H1 (cell line): ENCODE measurements at regions not wholly inside any gene's neighbourhood (a gene's known extent, or its start where the extent isn't known, plus 50 kb on each side); places are given as distances from the start of the nearest gene placed in this dataset.

Source experiments
- CTCF ChIA-PET: fragments of 300-600 bp; sonication (Branson Sonifier 250); formaldehyde crosslinking; loops from one replicate; lab custom pipeline; 2021; ENCODE audit not compliant: partially characterized antibody; lab: Charles Lee
- POLR2A ChIA-PET: fragments of 300-600 bp; sonication (Branson Sonifier 250); formaldehyde crosslinking; loops from one replicate; lab custom pipeline; 2021; ENCODE audit warnings: inconsistent platforms; ENCODE audit not compliant: partially characterized antibody; lab: Charles Lee
- DNase-seq, 2 experiments: peaks; one replicate each; pipeline versions ENCODE4 v3.0.0 to v3.0.0-alpha.2; 2010 to 2022; ENCODE audit warnings: low spot score in 2 of 2, low read depth in 1 of 2, mixed read lengths in 1 of 2
- FAIRE-seq: peaks from 2 replicates; lab custom pipeline; 2011; peaks lifted over from hg19 to GRCh38; lab: Jason Lieb, UNC
- H2AFZ ChIP-seq: 2 replicates; pipeline ENCODE4 v1.8.1; 2012; ENCODE audit warnings: low read length, inconsistent platforms
- H2AK5ac ChIP-seq: 2 replicates; pipeline ENCODE4 v1.6.1; 2013; ENCODE audit warnings: low read depth, low read length
- H2BK120ac ChIP-seq: replicated peaks from 2 replicates; pipeline ENCODE3; 2013; ENCODE audit warnings: low read depth, low read length, inconsistent platforms
- H2BK12ac ChIP-seq: 2 replicates; pipeline ENCODE4 v1.6.1; 2013; ENCODE audit warnings: low read depth, low read length
- H2BK15ac ChIP-seq: 2 replicates; pipeline ENCODE4 v1.6.1; 2013; ENCODE audit warnings: low read length
- H2BK20ac ChIP-seq: 2 replicates; pipeline ENCODE4 v1.6.1; 2013; ENCODE audit warnings: low read length
- H2BK5ac ChIP-seq: 2 replicates; pipeline ENCODE4 v1.6.1; 2013; ENCODE audit warnings: low read depth, low read length
- H3K14ac ChIP-seq: 2 replicates; pipeline ENCODE4 v1.6.1; 2013; ENCODE audit warnings: inconsistent platforms; ENCODE audit not compliant: insufficient read length
- H3K18ac ChIP-seq: 2 replicates; pipeline ENCODE4 v1.6.1; 2013; ENCODE audit warnings: low read length; ENCODE audit errors: extremely low read depth
- H3K23ac ChIP-seq: 2 replicates; pipeline ENCODE4 v1.6.1; 2013; ENCODE audit warnings: inconsistent platforms; ENCODE audit not compliant: insufficient read length
- H3K23me2 ChIP-seq: 2 replicates; pipeline ENCODE4 v1.6.1; 2013; ENCODE audit warnings: low read depth, low read length
- H3K27ac ChIP-seq: 2 replicates; pipeline ENCODE4 v1.6.1; 2011; ENCODE audit warnings: low read depth, low read length, inconsistent platforms
- H3K27me3 ChIP-seq, 4 experiments: replicated peaks in 1 of 4; 1 replicate in 1 of 4; 2 replicates in 3 of 4; pipeline versions ENCODE4 v1.6.1 to v1.8.1; 2011 to 2013; ENCODE audit warnings: low read length in 3 of 4, mild to moderate bottlenecking in 3 of 4, inconsistent platforms in 2 of 4, mixed read lengths in 2 of 4, moderate library complexity in 1 of 4; ENCODE audit not compliant: control insufficient read depth in 3 of 4, insufficient read depth in 3 of 4; ENCODE audit errors: extremely low read depth in 1 of 4
- H3K36me3 ChIP-seq, 4 experiments: 2 replicates each; pipeline versions ENCODE4 v1.6.1 to v1.8.1; 2011 to 2013; ENCODE audit warnings: mild to moderate bottlenecking in 4 of 4, low read length in 3 of 4, moderate library complexity in 2 of 4, control low read depth in 1 of 4, inconsistent platforms in 1 of 4; ENCODE audit not compliant: insufficient read depth in 4 of 4, control insufficient read depth in 2 of 4
- H3K4ac ChIP-seq: replicated peaks from 2 replicates; pipeline ENCODE3; 2013; ENCODE audit warnings: low read length, low read depth, mixed read lengths, inconsistent platforms; ENCODE audit not compliant: insufficient read length
- H3K4me1 ChIP-seq, 4 experiments: replicated peaks in 1 of 4; 1 replicate in 1 of 4; 2 replicates in 3 of 4; pipeline versions ENCODE4 v1.6.1 to v1.8.1; 2011 to 2013; ENCODE audit warnings: low read length in 3 of 4, inconsistent platforms in 2 of 4, mixed read lengths in 1 of 4; ENCODE audit not compliant: insufficient read depth in 4 of 4, control insufficient read depth in 3 of 4
- H3K4me2 ChIP-seq, 2 experiments: 2 replicates each; pipeline versions ENCODE4 v1.6.1 to v1.8.1; 2011 to 2013; ENCODE audit warnings: low read depth in 2 of 2, low read length in 2 of 2, control low read depth in 1 of 2, inconsistent platforms in 1 of 2, mild to moderate bottlenecking in 1 of 2; ENCODE audit not compliant: insufficient read depth in 1 of 2
- H3K4me3 ChIP-seq, 4 experiments: fragments of 200-600, 300-600 bp in 1 of 4; sonication (generic), shearing (Covaris generic), sonication (Bioruptor Twin) in 1 of 4; 2 replicates each; pipeline versions ENCODE4 v1.5.1 to v1.8.1; 2011 to 2016; ENCODE audit warnings: low read length in 4 of 4, low read depth in 3 of 4, control low read depth in 2 of 4, inconsistent platforms in 2 of 4, mild to moderate bottlenecking in 2 of 4, mixed read lengths in 1 of 4, moderate library complexity in 1 of 4; ENCODE audit not compliant: insufficient read depth in 2 of 4; ENCODE audit errors: extremely low read depth in 1 of 4
- H3K56ac ChIP-seq: replicated peaks from 2 replicates; pipeline ENCODE3; 2013; ENCODE audit warnings: low read depth, mild to moderate bottlenecking, mixed read lengths, low read length, inconsistent platforms; ENCODE audit not compliant: insufficient read length
- H3K79me1 ChIP-seq: 2 replicates; pipeline ENCODE4 v1.6.1; 2013; ENCODE audit warnings: low read depth, low read length, control low read depth
- H3K79me2 ChIP-seq, 2 experiments: 2 replicates each; pipeline versions ENCODE4 v1.6.1 to v1.8.1; 2012 to 2013; ENCODE audit warnings: low read length in 2 of 2, mild to moderate bottlenecking in 2 of 2, inconsistent platforms in 1 of 2; ENCODE audit not compliant: insufficient read depth in 2 of 2, control insufficient read depth in 1 of 2
- H3K9ac ChIP-seq, 4 experiments: replicated peaks in 1 of 4; 1 replicate in 1 of 4; 2 replicates in 3 of 4; pipeline versions ENCODE4 v1.6.1 to v1.8.1; 2011 to 2013; ENCODE audit warnings: low read depth in 3 of 4, low read length in 3 of 4, control low read depth in 2 of 4, mild to moderate bottlenecking in 2 of 4, moderate library complexity in 2 of 4, inconsistent platforms in 1 of 4; ENCODE audit errors: extremely low read depth in 1 of 4
- H3K9me3 ChIP-seq, 2 experiments: 2 replicates each; pipeline versions ENCODE4 v1.6.1 to v1.8.1; 2012 to 2013; ENCODE audit warnings: mild to moderate bottlenecking in 2 of 2, moderate library complexity in 2 of 2, control low read depth in 1 of 2, inconsistent platforms in 1 of 2, low read depth in 1 of 2, low read length in 1 of 2, mixed read lengths in 1 of 2; ENCODE audit not compliant: insufficient read depth in 2 of 2
- H4K20me1 ChIP-seq, 2 experiments: replicated peaks in 1 of 2; 2 replicates each; pipeline versions ENCODE3 to v1.8.1; 2011 to 2013; ENCODE audit warnings: inconsistent platforms in 2 of 2, low read length in 2 of 2, mild to moderate bottlenecking in 1 of 2; ENCODE audit not compliant: insufficient read depth in 2 of 2, control insufficient read depth in 1 of 2
- H4K5ac ChIP-seq: 2 replicates; pipeline ENCODE4 v1.6.1; 2013; ENCODE audit warnings: low read length, low read depth, mixed read lengths, inconsistent platforms; ENCODE audit not compliant: insufficient read length
- H4K8ac ChIP-seq: 2 replicates; pipeline ENCODE4 v1.8.0; 2013; ENCODE audit warnings: mild to moderate bottlenecking, moderate library complexity, low read length, inconsistent platforms; ENCODE audit not compliant: insufficient read depth; ENCODE audit errors: extremely low read depth
- H4K91ac ChIP-seq: replicated peaks from 2 replicates; pipeline ENCODE3; 2013; ENCODE audit warnings: low read length, mixed read lengths, inconsistent platforms; ENCODE audit not compliant: insufficient read length
- HDAC2 ChIP-seq, 2 experiments: fragments of 300-600 bp in 1 of 2; sonication (generic) in 1 of 2; IDR thresholded peaks; 2 replicates each; pipeline ENCODE4 v1.6.1; 2011 to 2012; ENCODE audit warnings: low read depth in 2 of 2, low read length in 2 of 2, mild to moderate bottlenecking in 2 of 2, moderate library complexity in 2 of 2, borderline replicate concordance in 1 of 2, inconsistent platforms in 1 of 2
- SRF ChIP-seq: IDR thresholded peaks from 2 replicates; pipeline ENCODE4 v1.6.1; 2011; ENCODE audit warnings: mild to moderate bottlenecking, low read depth, low read length, moderate library complexity
- USF2 ChIP-seq: IDR thresholded peaks from 2 replicates; pipeline ENCODE4 v1.6.1; 2011; ENCODE audit warnings: low read length, improper control_type of control experiment
- WGBS, 2 experiments: shearing (Covaris generic) in 1 of 2; methylation state at CpG; one replicate each; pipeline versions ENCODE4 v1.1.6 to v1.1.7; 2013 to 2015; ENCODE audit warnings: low lambda C conversion rate in 2 of 2, mixed read lengths in 2 of 2, inconsistent platforms in 1 of 2, low coverage in 1 of 2, missing lambda C conversion rate in 1 of 2; ENCODE audit not compliant: insufficient replicate concordance in 2 of 2, insufficient coverage in 1 of 2, insufficient read length in 1 of 2; ENCODE audit errors: extremely low coverage in 1 of 2, missing lambda C conversion rate in 1 of 2; 5-methylcytosine and 5-hydroxymethylcytosine counted together

- H3K23ac ChIP-seq, result no peak overlapping the region
- no peak overlapping the region for H3K4ac ChIP-seq
- no peak overlapping the region for H3K56ac ChIP-seq
- no peak overlapping the region for H2BK5ac ChIP-seq
- DNase-seq (no peak), FAIRE-seq (no peak)
- no peak overlapping the region for H3K4me3 ChIP-seq
- H3K9ac ChIP-seq, result no peak overlapping the region
- no peak overlapping the region for H3K14ac ChIP-seq
- H3K18ac ChIP-seq, result no peak overlapping the region
- no peaks in the 10 kb centered on the region for H3K9me3 ChIP-seq
- H2BK20ac ChIP-seq, result no peak overlapping the region
- no peaks in the 10 kb centered on the region for H3K27me3 ChIP-seq
- no peak overlapping the region for H4K8ac ChIP-seq
- H2AK5ac ChIP-seq, result no peak overlapping the region
- no peak overlapping the region for H4K91ac ChIP-seq
- no peaks in the 10 kb centered on the region for H3K23me2 ChIP-seq
- H2AFZ ChIP-seq, result no peak overlapping the region
- no peak overlapping the region for H2BK120ac ChIP-seq
- no peaks in the 10 kb centered on the region for H3K79me2 ChIP-seq
- no peaks in the 10 kb centered on the region for H4K20me1 ChIP-seq
- H3K27ac ChIP-seq, result no peak overlapping the region
- CTCF ChIA-PET, result interaction anchor here (0.6 kb wide), 1 partner anchor 151 kb away, joined by 3 read pairs; no protein-coding TSS in a partner anchor
- no peak overlapping the region for H2BK15ac ChIP-seq
- H3K4me2 ChIP-seq, result no peak overlapping the region
- H2BK12ac ChIP-seq, result no peak overlapping the region
- H3K36me3 ChIP-seq, result no peaks in the 10 kb centered on the region
- H4K5ac ChIP-seq, result no peak overlapping the region
- POLR2A ChIA-PET, result no interaction called here
- 92% methylated on average over 4 of the region's 4 CpGs; no CpG with 5 or more reads in 1 of the 2 experiments for WGBS, 2 experiments
- H3K4me1 ChIP-seq, result no peaks in the 10 kb centered on the region
- H3K79me1 ChIP-seq, result no peaks in the 10 kb centered on the region
- TF ChIP-seq USF2 (no peak), HDAC2 (IDR thresholded peaks at IDR 0.05; ENCODE audit: borderline replicate concordance in 1 of 2, low read depth in 2 of 2, low read length in 2 of 2) (no peak), SRF (no peak)
Measured at GRCh38 chr7:49596701-49597491, 176.5 kb upstream of the VWC2 start.
